Hepatocyte (in vitro differentiated cells): ENCODE measurements at regions not wholly inside any gene's neighbourhood (a gene's known extent, or its start where the extent isn't known, plus 50 kb on each side); places are given as distances from the start of the nearest gene placed in this dataset.

Source experiments
- CTCF ChIP-seq: fragments of 200-600 bp; sonication (generic); IDR thresholded peaks from 2 replicates; pipeline ENCODE4 v1.5.1; 2016; ENCODE audit warnings: antibody characterized with exemption, mild to moderate bottlenecking; ENCODE audit not compliant: poor library complexity
- EZH2 ChIP-seq: fragments of 200-600 bp; sonication (generic); IDR thresholded peaks from 2 replicates; pipeline ENCODE4 v1.6.1; 2016; ENCODE audit warnings: antibody characterized with exemption, mild to moderate bottlenecking, borderline replicate concordance

DNA sequence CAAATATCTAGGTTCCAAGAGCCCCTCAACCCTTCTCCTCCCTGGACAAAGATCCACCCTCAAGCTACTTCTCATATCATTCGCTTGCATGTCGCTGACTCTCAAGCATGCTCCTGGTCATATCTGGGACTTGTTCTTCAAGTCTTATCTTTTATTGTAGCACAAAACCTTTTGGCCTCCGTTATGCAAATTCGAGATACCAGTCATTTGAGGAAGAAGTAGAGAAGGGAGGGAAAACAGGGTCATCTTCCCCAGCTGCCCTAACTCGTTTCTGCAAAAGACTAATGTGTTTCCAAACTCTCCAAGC, 63.8 kb upstream of the ETS2 start:
- TF ChIP-seq CTCF (no peak), EZH2 (no peak)
